Smooth muscle cell (in vitro differentiated cells): ENCODE measurements at regions not wholly inside any gene's neighbourhood (a gene's known extent, or its start where the extent isn't known, plus 50 kb on each side); places are given as distances from the start of the nearest gene placed in this dataset.
A peak's percentile ranks its signal among the peaks of the same experiment; 100 is the strongest.
"Not testable (repeated sequence)": the region's sequence is repeated elsewhere in the genome, so short reads cannot be mapped to it uniquely, and the experiment has no call there.

Experiments used
- DNase-seq: peaks from one replicate; lab custom pipeline; 2025; ENCODE audit not compliant: unreplicated experiment; lab: John Stamatoyannopoulos, UW
- H2AFZ ChIP-seq: fragments of 200-600 bp; sonication (generic); 2 replicates; pipeline ENCODE4 v1.6.0; 2016; ENCODE audit warnings: antibody characterized with exemption, low read depth, mild to moderate bottlenecking
- H3F3A ChIP-seq: fragments of 200-600 bp; sonication (generic); 2 replicates; pipeline ENCODE4 v1.6.0; 2017; ENCODE audit warnings: antibody characterized with exemption, low read depth
- H3K27ac ChIP-seq: fragments of 200-600 bp; sonication (generic); 2 replicates; pipeline ENCODE4 v1.5.1; 2016; ENCODE audit warnings: low read depth, mild to moderate bottlenecking
- H3K27me3 ChIP-seq: fragments of 200-600 bp; sonication (generic); 2 replicates; pipeline ENCODE4 v1.6.1; 2016; ENCODE audit warnings: low read depth, mild to moderate bottlenecking
- H3K36me3 ChIP-seq: fragments of 200-600 bp; sonication (generic); 2 replicates; pipeline ENCODE4 v1.5.1; 2016; ENCODE audit warnings: low read depth
- H3K4me1 ChIP-seq: fragments of 200-600 bp; sonication (generic); 2 replicates; pipeline ENCODE4 v1.5.1; 2016; ENCODE audit warnings: low read depth
- H3K4me2 ChIP-seq: fragments of 200-600 bp; sonication (generic); 2 replicates; pipeline ENCODE4 v1.6.0; 2016; ENCODE audit warnings: mild to moderate bottlenecking
- H3K4me3 ChIP-seq: fragments of 200-600 bp; sonication (generic); 2 replicates; pipeline ENCODE4 v1.5.1; 2016; ENCODE audit warnings: mild to moderate bottlenecking
- H3K79me2 ChIP-seq: fragments of 200-600 bp; sonication (generic); 2 replicates; pipeline ENCODE4 v1.6.0; 2016; ENCODE audit warnings: low read depth, mild to moderate bottlenecking
- H3K9ac ChIP-seq: fragments of 200-600 bp; sonication (generic); 2 replicates; pipeline ENCODE4 v1.6.0; 2016; ENCODE audit warnings: low read depth
- H3K9me3 ChIP-seq: fragments of 200-600 bp; sonication (generic); replicated peaks from 2 replicates; pipeline ENCODE4 v1.5.1; 2016; ENCODE audit warnings: low read depth
- H4K20me1 ChIP-seq: fragments of 200-600 bp; sonication (generic); 2 replicates; pipeline ENCODE4 v1.6.0; 2016; ENCODE audit warnings: low read depth
- WGBS: methylation state at CpG from one replicate; pipeline ENCODE4 v1.1.7; 2016; ENCODE audit warnings: low lambda C conversion rate; 5-methylcytosine and 5-hydroxymethylcytosine counted together
- TF ChIP-seq, protein P1 (sequence below): fragments of 200-600 bp; sonication (generic); IDR thresholded peaks from 2 replicates; pipeline ENCODE4 v1.5.1; 2017; ENCODE audit warnings: borderline replicate concordance, mild to moderate bottlenecking, antibody characterized with exemption; ENCODE audit not compliant: insufficient read depth, poor library complexity, severe bottlenecking

GRCh38 chr3:59367150-59367549, 317.3 kb upstream of the CFAP20DC start:
- H4K20me1 ChIP-seq = no peaks in the 10 kb centered on the region
- H3F3A ChIP-seq = peaks cover 13% of the 10 kb centered on the region
- H3K27me3 ChIP-seq = no peaks in the 10 kb centered on the region
- H3K4me3 ChIP-seq = no peak overlapping the region
- TF ChIP-seq, protein P1, sequence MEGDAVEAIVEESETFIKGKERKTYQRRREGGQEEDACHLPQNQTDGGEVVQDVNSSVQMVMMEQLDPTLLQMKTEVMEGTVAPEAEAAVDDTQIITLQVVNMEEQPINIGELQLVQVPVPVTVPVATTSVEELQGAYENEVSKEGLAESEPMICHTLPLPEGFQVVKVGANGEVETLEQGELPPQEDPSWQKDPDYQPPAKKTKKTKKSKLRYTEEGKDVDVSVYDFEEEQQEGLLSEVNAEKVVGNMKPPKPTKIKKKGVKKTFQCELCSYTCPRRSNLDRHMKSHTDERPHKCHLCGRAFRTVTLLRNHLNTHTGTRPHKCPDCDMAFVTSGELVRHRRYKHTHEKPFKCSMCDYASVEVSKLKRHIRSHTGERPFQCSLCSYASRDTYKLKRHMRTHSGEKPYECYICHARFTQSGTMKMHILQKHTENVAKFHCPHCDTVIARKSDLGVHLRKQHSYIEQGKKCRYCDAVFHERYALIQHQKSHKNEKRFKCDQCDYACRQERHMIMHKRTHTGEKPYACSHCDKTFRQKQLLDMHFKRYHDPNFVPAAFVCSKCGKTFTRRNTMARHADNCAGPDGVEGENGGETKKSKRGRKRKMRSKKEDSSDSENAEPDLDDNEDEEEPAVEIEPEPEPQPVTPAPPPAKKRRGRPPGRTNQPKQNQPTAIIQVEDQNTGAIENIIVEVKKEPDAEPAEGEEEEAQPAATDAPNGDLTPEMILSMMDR = no peak
- H3K79me2 ChIP-seq = no peaks in the 10 kb centered on the region
- no peak for DNase-seq
- no peak overlapping the region for H3K9ac ChIP-seq
- H3K27ac ChIP-seq = no peak overlapping the region
- peak overlapping the region; percentile 26 for H3K4me2 ChIP-seq
- 34% methylated on average over 3 of the region's 3 CpGs for WGBS
- H3K4me1 ChIP-seq = peaks cover 11% of the 10 kb centered on the region
- H3K9me3 ChIP-seq = no peaks in the 10 kb centered on the region
- H2AFZ ChIP-seq = no peak overlapping the region
- no peaks in the 10 kb centered on the region for H3K36me3 ChIP-seq

DNA sequence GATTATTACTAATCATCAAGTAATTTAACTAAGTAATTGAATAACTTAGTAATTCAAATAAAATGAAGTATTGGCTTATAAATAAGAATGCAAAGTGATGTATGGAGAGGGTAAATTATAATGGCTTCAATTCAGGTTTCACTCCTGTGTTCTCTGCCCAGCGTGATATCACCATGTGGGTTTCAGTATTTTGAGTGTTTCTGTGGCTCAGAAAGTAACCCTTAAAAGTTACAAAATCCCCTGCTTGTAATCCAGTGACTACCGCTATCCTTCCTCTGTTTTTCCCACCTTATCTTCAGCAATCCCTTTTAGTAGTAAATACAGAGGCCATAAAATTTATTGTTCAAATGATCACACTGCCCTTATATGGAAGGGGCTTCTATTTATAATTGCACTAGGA, 316.4 kb upstream of the CFAP20DC start:
- Histone ChIP-seq H3K4me2 (no peak overlapping the region), H4K20me1 (no peaks in the 10 kb centered on the region)
- 53% methylated on average over 2 of the region's 2 CpGs for WGBS

GRCh38 chr3:59364496-59364895, 314.7 kb upstream of the CFAP20DC start:
- no peaks in the 10 kb centered on the region for H3K27me3 ChIP-seq
- no peak overlapping the region for H2AFZ ChIP-seq
- no peak for DNase-seq
- peaks cover 11% of the 10 kb centered on the region for H3K4me1 ChIP-seq
- no peak overlapping the region for H3K4me3 ChIP-seq
- H3K79me2 ChIP-seq = no peaks in the 10 kb centered on the region
- TF ChIP-seq, protein P1 = no peak
- peaks cover 13% of the 10 kb centered on the region for H3F3A ChIP-seq
- peak overlapping the region; percentile 59 for H3K27ac ChIP-seq
- H3K36me3 ChIP-seq = no peaks in the 10 kb centered on the region
- WGBS = 22% methylated on average over 4 of the region's 4 CpGs
- H3K9ac ChIP-seq = no peak overlapping the region
- H3K4me2 ChIP-seq = peak overlapping the region; percentile 60
- H4K20me1 ChIP-seq = no peaks in the 10 kb centered on the region
- no peaks in the 10 kb centered on the region for H3K9me3 ChIP-seq

More for the DNA sequence above, 316.4 kb upstream of the CFAP20DC start:
- Histone ChIP-seq H3K27ac (no peak overlapping the region), H3K27me3 (no peaks in the 10 kb centered on the region), H3K36me3 (no peaks in the 10 kb centered on the region), H3K9ac (no peak overlapping the region), H2AFZ (no peak overlapping the region), H3K79me2 (no peaks in the 10 kb centered on the region), H3K9me3 (no peaks in the 10 kb centered on the region), H3K4me3 (no peak overlapping the region), H3K4me1 (peaks cover 11% of the 10 kb centered on the region), H3F3A (peaks cover 13% of the 10 kb centered on the region)
- TF ChIP-seq, protein P1 = no peak
- DNase-seq = no peak

DNA sequence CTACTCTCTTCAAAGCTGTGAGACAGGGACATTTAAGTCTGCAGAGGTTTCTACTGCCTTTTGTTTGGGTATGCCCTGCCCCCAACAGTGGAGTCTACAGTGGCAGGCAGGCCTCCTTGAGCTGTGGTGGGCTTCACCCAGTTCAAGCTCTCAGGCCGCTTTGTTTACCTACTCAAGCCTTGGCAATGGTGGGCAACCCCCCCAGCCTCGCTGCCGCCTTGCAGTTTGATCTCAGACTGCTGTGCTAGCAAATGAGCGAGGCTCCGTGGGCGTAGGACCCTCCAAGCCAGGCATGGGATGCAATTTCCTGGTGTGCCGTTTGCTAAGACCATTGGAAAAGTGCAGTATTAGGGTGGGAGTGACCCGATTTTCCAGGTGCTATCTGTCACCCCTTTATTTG, 310.5 kb upstream of the CFAP20DC start:
- WGBS = 93% methylated on average over 8 of the region's 8 CpGs
- not testable (repeated sequence) for H3K4me2 ChIP-seq, H3K36me3 ChIP-seq, H4K20me1 ChIP-seq, H3K4me3 ChIP-seq, H3K9ac ChIP-seq, H3K79me2 ChIP-seq, DNase-seq, H3K27ac ChIP-seq, H2AFZ ChIP-seq, H3F3A ChIP-seq, H3K9me3 ChIP-seq, H3K27me3 ChIP-seq, H3K4me1 ChIP-seq
